Fibroblast of lung (primary cell): ENCODE measurements at regions not wholly inside any gene's neighbourhood (a gene's known extent, or its start where the extent isn't known, plus 50 kb on each side); places are given as distances from the start of the nearest gene placed in this dataset.

Experiments used
- DNase-seq, 2 donors: peaks; one replicate each; pipeline versions ENCODE4 v3.0.0 to v3.0.0-alpha.2; 2010; ENCODE audit warnings: low read depth in 2 of 2
- H2AFZ ChIP-seq: 2 replicates; pipeline ENCODE4 v1.5.1; 2012; ENCODE audit warnings: low read length, control low read depth, inconsistent platforms
- H3K27ac ChIP-seq: 2 replicates; pipeline ENCODE4 v1.5.1; 2011; ENCODE audit warnings: low read length, control low read depth; ENCODE audit not compliant: insufficient read depth
- H3K27me3 ChIP-seq: 2 replicates; pipeline ENCODE4 v1.5.1; 2011; ENCODE audit warnings: mild to moderate bottlenecking, low read length; ENCODE audit not compliant: control insufficient read depth, insufficient read depth
- H3K36me3 ChIP-seq: 2 replicates; pipeline ENCODE4 v1.5.1; 2011; ENCODE audit warnings: low read length; ENCODE audit not compliant: control insufficient read depth, insufficient read depth
- H3K4me1 ChIP-seq: 2 replicates; pipeline ENCODE4 v1.5.1; 2011; ENCODE audit warnings: low read length; ENCODE audit not compliant: control insufficient read depth, insufficient read depth; ENCODE audit errors: extremely low read depth
- H3K4me2 ChIP-seq: 2 replicates; pipeline ENCODE4 v1.5.1; 2011; ENCODE audit warnings: low read length, control low read depth; ENCODE audit not compliant: insufficient read depth; ENCODE audit errors: extremely low read depth
- H3K4me3 ChIP-seq, 4 experiments: fragments of 200-600 bp in 1 of 4; sonication (generic) in 1 of 4; replicated peaks in 1 of 4; 2 replicates each; pipeline ENCODE4 v1.5.1; 2011 to 2016; ENCODE audit warnings: low read length in 4 of 4, low read depth in 3 of 4, mild to moderate bottlenecking in 3 of 4, control low read depth in 2 of 4, inconsistent platforms in 1 of 4, mixed read lengths in 1 of 4; ENCODE audit not compliant: insufficient read depth in 1 of 4; ENCODE audit errors: control extremely low read depth in 1 of 4
- H3K79me2 ChIP-seq: 2 replicates; pipeline ENCODE4 v1.5.1; 2012; ENCODE audit warnings: mild to moderate bottlenecking, low read length, inconsistent platforms; ENCODE audit not compliant: control insufficient read depth, insufficient read depth
- H3K9ac ChIP-seq: 2 replicates; pipeline ENCODE4 v1.5.1; 2011; ENCODE audit warnings: mild to moderate bottlenecking, low read length, control low read depth; ENCODE audit not compliant: insufficient read depth
- H3K9me3 ChIP-seq: 2 replicates; pipeline ENCODE4 v1.5.1; 2012; ENCODE audit warnings: low read depth, low read length; ENCODE audit not compliant: control insufficient read depth, insufficient read depth
- H4K20me1 ChIP-seq: 2 replicates; pipeline ENCODE4 v1.5.1; 2011; ENCODE audit warnings: low read length; ENCODE audit not compliant: control insufficient read depth, insufficient read depth; ENCODE audit errors: extremely low read depth
- EZH2 ChIP-seq: IDR thresholded peaks from 2 replicates; pipeline ENCODE4 v1.5.1; 2012; ENCODE audit warnings: low read length, control low read depth, mild to moderate bottlenecking; ENCODE audit errors: missing control alignments
- TF ChIP-seq, protein P1 (sequence below), 2 donors: IDR thresholded peaks in 1 of 2; conservative IDR thresholded peaks in 1 of 2; 1 replicate in 1 of 2; 2 replicates in 1 of 2; pipeline ENCODE4 v1.5.1; 2011 to 2012; ENCODE audit warnings: low read length in 2 of 2, control low read depth in 1 of 2, inconsistent platforms in 1 of 2, low read depth in 1 of 2, mild to moderate bottlenecking in 1 of 2

- Histone ChIP-seq H2AFZ (no peak overlapping the region), H3K4me2 (no peak overlapping the region), H3K4me3 (no peak overlapping the region), H3K9me3 (no peaks in the 10 kb centered on the region), H3K36me3 (no peaks in the 10 kb centered on the region), H3K79me2 (no peaks in the 10 kb centered on the region), H3K4me1 (no peaks in the 10 kb centered on the region), H3K9ac (no peak overlapping the region), H3K27ac (no peak overlapping the region), H3K27me3 (no peaks in the 10 kb centered on the region), H4K20me1 (no peaks in the 10 kb centered on the region)
- TF ChIP-seq, protein P1, sequence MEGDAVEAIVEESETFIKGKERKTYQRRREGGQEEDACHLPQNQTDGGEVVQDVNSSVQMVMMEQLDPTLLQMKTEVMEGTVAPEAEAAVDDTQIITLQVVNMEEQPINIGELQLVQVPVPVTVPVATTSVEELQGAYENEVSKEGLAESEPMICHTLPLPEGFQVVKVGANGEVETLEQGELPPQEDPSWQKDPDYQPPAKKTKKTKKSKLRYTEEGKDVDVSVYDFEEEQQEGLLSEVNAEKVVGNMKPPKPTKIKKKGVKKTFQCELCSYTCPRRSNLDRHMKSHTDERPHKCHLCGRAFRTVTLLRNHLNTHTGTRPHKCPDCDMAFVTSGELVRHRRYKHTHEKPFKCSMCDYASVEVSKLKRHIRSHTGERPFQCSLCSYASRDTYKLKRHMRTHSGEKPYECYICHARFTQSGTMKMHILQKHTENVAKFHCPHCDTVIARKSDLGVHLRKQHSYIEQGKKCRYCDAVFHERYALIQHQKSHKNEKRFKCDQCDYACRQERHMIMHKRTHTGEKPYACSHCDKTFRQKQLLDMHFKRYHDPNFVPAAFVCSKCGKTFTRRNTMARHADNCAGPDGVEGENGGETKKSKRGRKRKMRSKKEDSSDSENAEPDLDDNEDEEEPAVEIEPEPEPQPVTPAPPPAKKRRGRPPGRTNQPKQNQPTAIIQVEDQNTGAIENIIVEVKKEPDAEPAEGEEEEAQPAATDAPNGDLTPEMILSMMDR (conservative IDR thresholded peaks at IDR 0.05 in 1 of 2, IDR thresholded peaks at IDR 0.05 in 1 of 2; ENCODE audit: low read depth in 1 of 2, low read length in 2 of 2), result peak in 1 of 2 donors; percentile 40
- no peak for TF ChIP-seq EZH2
- no peak for DNase-seq
Measured at GRCh38 chr13:64446372-64446771, 2783.8 kb downstream of the PCDH9 start.

GRCh38 chr13:64441740-64442139, 2788.4 kb downstream of the PCDH9 start:
- Histone ChIP-seq H3K9ac (no peak overlapping the region), H3K27me3 (no peaks in the 10 kb centered on the region), H3K4me2 (no peak overlapping the region), H2AFZ (no peak overlapping the region), H4K20me1 (no peaks in the 10 kb centered on the region), H3K79me2 (no peaks in the 10 kb centered on the region), H3K36me3 (no peaks in the 10 kb centered on the region), H3K27ac (no peak overlapping the region), H3K4me1 (no peaks in the 10 kb centered on the region), H3K4me3 (no peak overlapping the region), H3K9me3 (no peaks in the 10 kb centered on the region)
- DNase-seq, result no peak
- no peak for TF ChIP-seq EZH2
- TF ChIP-seq, protein P1 (conservative IDR thresholded peaks at IDR 0.05 in 1 of 2, IDR thresholded peaks at IDR 0.05 in 1 of 2; ENCODE audit: low read depth in 1 of 2, low read length in 2 of 2), result no peak

DNA sequence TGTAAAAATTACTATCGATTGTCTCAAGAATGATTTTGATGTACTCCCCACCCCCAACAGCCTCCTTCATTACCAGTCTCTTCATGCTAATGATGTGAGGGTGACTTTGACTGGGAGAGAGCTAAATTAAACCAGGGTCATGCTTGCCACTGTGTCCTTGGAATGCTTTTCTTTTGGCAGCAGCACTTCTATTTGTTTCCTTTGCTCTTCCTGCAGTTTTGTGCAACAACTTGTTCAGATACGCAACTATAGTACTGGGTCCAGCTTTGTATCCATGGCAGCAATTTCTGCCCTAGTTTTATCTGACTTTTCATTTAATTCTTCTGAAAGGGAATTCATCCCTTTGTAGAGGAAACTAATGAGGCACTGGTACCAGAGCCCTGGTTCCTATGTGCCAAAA, 2792.1 kb downstream of the PCDH9 start:
- no peak for DNase-seq
- Histone ChIP-seq H3K4me3 (no peak overlapping the region), H3K79me2 (no peaks in the 10 kb centered on the region), H3K27ac (no peak overlapping the region), H2AFZ (no peak overlapping the region), H3K9ac (no peak overlapping the region), H3K9me3 (no peaks in the 10 kb centered on the region), H3K4me2 (no peak overlapping the region), H3K4me1 (no peaks in the 10 kb centered on the region), H4K20me1 (no peaks in the 10 kb centered on the region), H3K27me3 (no peaks in the 10 kb centered on the region), H3K36me3 (no peaks in the 10 kb centered on the region)
- no peak for TF ChIP-seq EZH2
- TF ChIP-seq, protein P1 (conservative IDR thresholded peaks at IDR 0.05 in 1 of 2, IDR thresholded peaks at IDR 0.05 in 1 of 2; ENCODE audit: low read depth in 1 of 2, low read length in 2 of 2), result no peak
